IMR-90 (cell line): ENCODE measurements at regions not wholly inside any gene's neighbourhood (a gene's known extent, or its start where the extent isn't known, plus 50 kb on each side); places are given as distances from the start of the nearest gene placed in this dataset.

Experiments
- ATAC-seq: fragments of 200-7000 bp; cut with Tn5 transposase; 2 replicates; pipeline ENCODE4 v1.9.1; 2020; ENCODE audit warnings: low read depth, mild to moderate bottlenecking, moderate library complexity
- BruUV-seq: library from RNA; stranded (reverse); fragments of 400-500 nt; replicated peaks from 2 replicates; lab custom pipeline; 2021; lab: Mats Ljungman, UMichigan
- CTCF ChIA-PET: fragments of 300-600 bp; formaldehyde crosslinking; extraction: SDS; loops from one replicate; lab custom pipeline; 2021; ENCODE audit warnings: antibody characterized with exemption; lab: Yijun Ruan, JAX
- POLR2A ChIA-PET: fragments of 300-600 bp; sonication (Branson Sonifier 250); formaldehyde crosslinking; loops from one replicate; lab custom pipeline; 2022; ENCODE audit warnings: antibody characterized with exemption; ENCODE audit not compliant: unreplicated experiment; lab: Charles Lee
- DNase-seq: peaks from one replicate; pipeline ENCODE4 v3.0.0; 2013
- H2AFZ ChIP-seq: replicated peaks from 2 replicates; pipeline ENCODE3; 2013; ENCODE audit warnings: low read length, mild to moderate bottlenecking; ENCODE audit not compliant: poor library complexity
- H2AK5ac ChIP-seq: 2 replicates; pipeline ENCODE4 v1.6.1; 2013; ENCODE audit warnings: low read depth, low read length, inconsistent platforms
- H2AK9ac ChIP-seq: replicated peaks from 2 replicates; pipeline ENCODE3; 2013; ENCODE audit warnings: mild to moderate bottlenecking, low read depth, low read length, moderate library complexity; ENCODE audit not compliant: poor library complexity
- H2BK120ac ChIP-seq: 2 replicates; pipeline ENCODE4 v1.6.1; 2013; ENCODE audit warnings: low read depth, low read length, inconsistent platforms
- H2BK15ac ChIP-seq: 3 replicates; pipeline ENCODE4 v1.6.1; 2013; ENCODE audit warnings: low read depth, low read length, inconsistent platforms
- H2BK20ac ChIP-seq: 2 replicates; pipeline ENCODE4 v1.6.1; 2013; ENCODE audit warnings: low read depth, mild to moderate bottlenecking, inconsistent platforms, low read length, moderate library complexity
- H2BK5ac ChIP-seq: 2 replicates; pipeline ENCODE4 v1.6.1; 2013; ENCODE audit warnings: mild to moderate bottlenecking, low read depth, low read length, inconsistent platforms; ENCODE audit not compliant: poor library complexity, severe bottlenecking
- H3K14ac ChIP-seq: replicated peaks from 2 replicates; pipeline ENCODE4 v1.6.1; 2013; ENCODE audit warnings: low read depth, low read length, inconsistent platforms
- H3K18ac ChIP-seq: 2 replicates; pipeline ENCODE4 v1.6.1; 2013; ENCODE audit warnings: low read depth, low read length, control low read depth
- H3K23ac ChIP-seq: 2 replicates; pipeline ENCODE4 v1.6.1; 2013; ENCODE audit warnings: low read depth, low read length, inconsistent platforms
- H3K27ac ChIP-seq: 2 replicates; pipeline ENCODE4 v1.5.1; 2013; ENCODE audit warnings: mild to moderate bottlenecking, control low read depth, low read length; ENCODE audit not compliant: insufficient read depth
- H3K27me3 ChIP-seq: 2 replicates; pipeline ENCODE4 v1.6.1; 2013; ENCODE audit warnings: low read length; ENCODE audit not compliant: control insufficient read depth, insufficient read depth
- H3K36me3 ChIP-seq: 2 replicates; pipeline ENCODE4 v1.6.1; 2013; ENCODE audit warnings: low read length, mixed read lengths; ENCODE audit not compliant: control insufficient read depth, insufficient read depth
- H3K4ac ChIP-seq: 2 replicates; pipeline ENCODE4 v1.6.1; 2013; ENCODE audit warnings: low read depth, low read length, inconsistent platforms
- H3K4me1 ChIP-seq: 2 replicates; pipeline ENCODE4 v1.6.1; 2013; ENCODE audit warnings: low read length, mixed read lengths; ENCODE audit not compliant: control insufficient read depth, insufficient read depth
- H3K4me2 ChIP-seq: 2 replicates; pipeline ENCODE4 v1.6.1; 2013; ENCODE audit warnings: low read depth, mild to moderate bottlenecking, control low read depth, low read length, moderate library complexity
- H3K4me3 ChIP-seq: 2 replicates; pipeline ENCODE4 v1.5.1; 2013; ENCODE audit warnings: low read depth, mild to moderate bottlenecking, control low read depth, low read length, moderate library complexity; ENCODE audit not compliant: insufficient read depth
- H3K56ac ChIP-seq: 2 replicates; pipeline ENCODE4 v1.6.1; 2013; ENCODE audit warnings: low read length, inconsistent platforms; ENCODE audit not compliant: insufficient read depth; ENCODE audit errors: extremely low read depth
- H3K79me1 ChIP-seq, 2 experiments: 2 replicates each; pipeline ENCODE4 v1.6.1; 2013; ENCODE audit warnings: low read length in 2 of 2, inconsistent platforms in 1 of 2, low read depth in 1 of 2
- H3K9ac ChIP-seq: 2 replicates; pipeline ENCODE4 v1.6.1; 2013; ENCODE audit warnings: low read depth, low read length, control low read depth
- H3K9me1 ChIP-seq: 2 replicates; pipeline ENCODE4 v1.6.1; 2013; ENCODE audit warnings: low read length, inconsistent platforms; ENCODE audit not compliant: insufficient read depth
- H3K9me3 ChIP-seq: 2 replicates; pipeline ENCODE4 v1.6.1; 2013; ENCODE audit warnings: low read length; ENCODE audit not compliant: control insufficient read depth, insufficient read depth
- H4K20me1 ChIP-seq: 2 replicates; pipeline ENCODE4 v1.6.1; 2013; ENCODE audit warnings: low read length, inconsistent platforms; ENCODE audit not compliant: insufficient read depth
- H4K5ac ChIP-seq: 2 replicates; pipeline ENCODE4 v1.6.1; 2013; ENCODE audit warnings: mild to moderate bottlenecking, low read depth, low read length, control low read depth
- H4K8ac ChIP-seq, 2 experiments: 2 replicates each; pipeline ENCODE4 v1.6.1; 2013; ENCODE audit warnings: low read depth in 2 of 2, low read length in 2 of 2, control low read depth in 1 of 2, inconsistent platforms in 1 of 2
- H4K91ac ChIP-seq: 2 replicates; pipeline ENCODE4 v1.6.1; 2013; ENCODE audit warnings: low read depth, low read length, inconsistent platforms; ENCODE audit not compliant: insufficient read depth
- BHLHE40 ChIP-seq: fragments of 150-350 bp; IDR thresholded peaks from 2 replicates; pipeline ENCODE4 v1.6.1; 2016; ENCODE audit warnings: mild to moderate bottlenecking, low read depth, low read length
- CEBPB ChIP-seq: IDR thresholded peaks from 2 replicates; pipeline ENCODE4 v1.6.1; 2012; ENCODE audit warnings: low read depth, low read length, improper control_type of control experiment
- CHD1 ChIP-seq: IDR thresholded peaks from 2 replicates; pipeline ENCODE4 v1.6.1; 2012; ENCODE audit warnings: low read depth, low read length, improper control_type of control experiment
- CTCF ChIP-seq: conservative IDR thresholded peaks from 2 replicates; pipeline ENCODE4 v1.5.1; 2012; ENCODE audit warnings: mild to moderate bottlenecking, low read depth, low read length, improper control_type of control experiment
- ELK1 ChIP-seq: fragments of 150-350 bp; IDR thresholded peaks from 2 replicates; pipeline ENCODE4 v1.6.1; 2016; ENCODE audit warnings: low read depth, mild to moderate bottlenecking, low read length, moderate library complexity, borderline replicate concordance
- FOS ChIP-seq: fragments of 150-350 bp; IDR thresholded peaks from 2 replicates; pipeline ENCODE4 v1.6.1; 2016; ENCODE audit warnings: low read depth, low read length
- MAFK ChIP-seq: IDR thresholded peaks from 2 replicates; pipeline ENCODE4 v1.6.1; 2012; ENCODE audit warnings: low read depth, low read length, improper control_type of control experiment
- MAZ ChIP-seq: IDR thresholded peaks from 2 replicates; pipeline ENCODE4 v1.6.1; 2012; ENCODE audit warnings: low read depth, mild to moderate bottlenecking, low read length, improper control_type of control experiment, moderate library complexity, borderline replicate concordance
- MXI1 ChIP-seq: IDR thresholded peaks from 2 replicates; pipeline ENCODE4 v1.6.1; 2012; ENCODE audit warnings: low read depth, mild to moderate bottlenecking, low read length, moderate library complexity, borderline replicate concordance
- NFE2L2 ChIP-seq: fragments of 150-350 bp; IDR thresholded peaks from 2 replicates; pipeline ENCODE4 v1.6.1; 2016; ENCODE audit warnings: low read depth, mild to moderate bottlenecking, low read length
- POLR2A ChIP-seq: IDR thresholded peaks from 2 replicates; pipeline ENCODE4 v1.6.1; 2012; ENCODE audit warnings: mild to moderate bottlenecking, low read depth, low read length
- RAD21 ChIP-seq: IDR thresholded peaks from 2 replicates; pipeline ENCODE4 v1.6.1; 2012; ENCODE audit warnings: low read length, improper control_type of control experiment
- RCOR1 ChIP-seq: IDR thresholded peaks from 2 replicates; pipeline ENCODE4 v1.6.1; 2012; ENCODE audit warnings: mild to moderate bottlenecking, low read length, improper control_type of control experiment; ENCODE audit not compliant: insufficient replicate concordance
- RFX5 ChIP-seq: IDR thresholded peaks from 2 replicates; pipeline ENCODE4 v1.8.0; 2012; ENCODE audit warnings: low read depth, mild to moderate bottlenecking, low read length, moderate library complexity
- SMC3 ChIP-seq: fragments of 150-350 bp; IDR thresholded peaks from 2 replicates; pipeline ENCODE4 v1.6.1; 2016; ENCODE audit warnings: low read depth, mild to moderate bottlenecking, antibody characterized with exemption, low read length, moderate library complexity
- USF2 ChIP-seq: fragments of 150-350 bp; IDR thresholded peaks from 2 replicates; pipeline ENCODE4 v1.6.1; 2017; ENCODE audit warnings: mild to moderate bottlenecking, antibody characterized with exemption, low read length, low read depth
- WGBS, 2 experiments: methylation state at CpG; one replicate each; pipeline versions ENCODE4 v1.1.5 to v1.1.7; 2013; ENCODE audit warnings: missing lambda C conversion rate in 2 of 2; ENCODE audit not compliant: insufficient read length in 1 of 2; ENCODE audit errors: extremely low coverage in 2 of 2; 5-methylcytosine and 5-hydroxymethylcytosine counted together
- dilution Hi-C: fragments of 300-500 bp; cut with HindIII; formaldehyde crosslinking; loops from one replicate; pipeline ENCODE4 v1.14.3; 2018; ENCODE audit warnings: low sequenced_read_pairs; ENCODE audit not compliant: unreplicated experiment
- in situ Hi-C: fragments of 300-500 bp; cut with MboI; formaldehyde crosslinking; loops from 3 replicates; pipeline ENCODE4 v1.14.3; 2019; ENCODE audit warnings: low sequenced_read_pairs, inconsistent platforms, mixed read lengths
- intact Hi-C: fragments of 100-400 bp; cut with micrococcal nuclease; formaldehyde crosslinking; loops from 2 replicates; pipeline ENCODE4 v1.10.0; 2022

GRCh38 chr5:2094616-2094995, 211.9 kb upstream of the IRX4 start:
- in situ Hi-C loops, result no loop called here
- Histone ChIP-seq H2BK120ac (no peak overlapping the region), H2AFZ (no peak overlapping the region), H2BK15ac (no peak overlapping the region), H3K9me1 (no peaks in the 10 kb centered on the region), H4K20me1 (no peaks in the 10 kb centered on the region), H3K4me3 (no peak overlapping the region), H3K56ac (no peak overlapping the region), H3K14ac (no peak overlapping the region), H4K5ac (no peak overlapping the region), H3K79me1 (no peaks in the 10 kb centered on the region), H3K4me1 (no peaks in the 10 kb centered on the region), H4K91ac (no peak overlapping the region), H3K9ac (no peak overlapping the region), H3K18ac (no peak overlapping the region), H2BK20ac (no peak overlapping the region), H3K36me3 (no peaks in the 10 kb centered on the region), H4K8ac (no peak overlapping the region), H2AK5ac (no peak overlapping the region), H3K9me3 (peaks cover 27% of the 10 kb centered on the region), H3K4me2 (no peak overlapping the region), H3K23ac (no peak overlapping the region), H3K27me3 (no peaks in the 10 kb centered on the region), H2BK5ac (no peak overlapping the region), H2AK9ac (no peak overlapping the region), H3K27ac (no peak overlapping the region), H3K4ac (no peak overlapping the region)
- CTCF ChIA-PET, result no interaction called here
- DNase-seq, result no peak
- WGBS, 2 experiments, result 57% methylated on average over 1 of the region's 15 CpGs; no CpG with 5 or more reads in 1 of the 2 experiments
- no TSS peak for BruUV-seq
- POLR2A ChIA-PET, result no interaction called here
- ATAC-seq, result no peak
- dilution Hi-C loops, result no loop called here
- intact Hi-C loops, result no loop called here
- TF ChIP-seq ELK1, result no peak
- TF ChIP-seq RFX5, result no peak
- no peak for TF ChIP-seq MXI1
- no peak for TF ChIP-seq RAD21
- TF ChIP-seq POLR2A, result no peak
- no peak for TF ChIP-seq FOS
- no peak for TF ChIP-seq CTCF
- TF ChIP-seq MAFK, result no peak
- no peak for TF ChIP-seq MAZ
- no peak for TF ChIP-seq SMC3
- TF ChIP-seq NFE2L2, result no peak
- no peak for TF ChIP-seq CEBPB
- TF ChIP-seq CHD1, result no peak
- TF ChIP-seq RCOR1, result no peak
- TF ChIP-seq USF2, result no peak
- no peak for TF ChIP-seq BHLHE40
